GM12892 (cell line): ENCODE measurements at regions not wholly inside any gene's neighbourhood (a gene's known extent, or its start where the extent isn't known, plus 50 kb on each side); places are given as distances from the start of the nearest gene placed in this dataset.

Source experiments
- POLR2A ChIP-seq: IDR thresholded peaks from 2 replicates; pipeline ENCODE4 v1.6.1; 2011; ENCODE audit warnings: low read depth, low read length, control low read depth
- POLR2AphosphoS5 ChIP-seq: IDR thresholded peaks from 2 replicates; pipeline ENCODE4 v1.6.1; 2011; ENCODE audit warnings: low read depth, low read length, control low read depth
- TAF1 ChIP-seq: IDR thresholded peaks from 2 replicates; pipeline ENCODE4 v1.6.1; 2011; ENCODE audit warnings: low read depth, mild to moderate bottlenecking, control low read depth, low read length, borderline replicate concordance

DNA sequence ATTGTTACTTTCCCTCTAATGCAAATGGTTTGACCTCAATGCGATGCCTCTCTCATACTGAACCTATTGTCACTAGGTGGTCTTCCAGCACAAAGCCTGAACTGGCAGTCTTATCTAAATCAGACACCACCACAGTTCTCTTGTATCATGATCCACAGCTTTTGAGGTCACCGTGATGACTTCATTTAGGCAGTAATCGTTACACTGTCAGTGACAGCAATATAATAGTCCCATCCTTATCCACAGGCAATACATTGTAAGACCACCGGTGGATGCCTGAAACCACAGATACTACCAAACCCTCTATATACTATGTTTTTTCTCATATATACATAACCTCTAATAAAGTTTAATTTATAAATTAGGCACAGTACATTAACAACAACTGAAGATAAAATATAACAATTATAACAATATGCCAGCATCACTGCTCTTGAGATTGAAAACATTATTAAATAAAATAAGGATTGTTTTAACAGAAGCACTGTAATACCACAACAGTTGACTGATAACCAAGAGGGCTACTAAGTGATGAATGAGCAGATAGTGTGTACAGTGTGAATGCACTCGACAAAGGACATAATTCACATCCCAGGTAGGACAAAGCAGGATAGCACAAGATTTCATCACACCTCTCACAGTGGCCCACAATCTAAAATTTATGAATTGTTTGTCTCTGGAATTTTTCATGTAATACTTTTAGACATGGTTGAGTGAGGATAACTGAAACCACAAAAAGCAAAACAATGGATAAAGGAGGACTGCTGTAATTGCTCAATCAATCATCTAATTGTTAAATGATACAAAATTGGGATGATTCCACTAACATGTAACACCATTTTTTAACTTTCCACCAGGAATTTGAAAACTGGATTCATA, 419.4 kb downstream of the CENPC start:
- no peak for TF ChIP-seq POLR2A
- TF ChIP-seq TAF1 = no peak
- TF ChIP-seq POLR2AphosphoS5 = no peak
